Esophagus squamous epithelium (tissue), 5 donors: ENCODE measurements at regions not wholly inside any gene's neighbourhood (a gene's known extent, or its start where the extent isn't known, plus 50 kb on each side); places are given as distances from the start of the nearest gene placed in this dataset.

Experiments used
- DNase-seq: peaks from one replicate; lab custom pipeline; 2025; lab: John Stamatoyannopoulos, UW
- H3K27ac ChIP-seq, 4 donors: fragments of 200-600 bp; sonication (generic); one replicate each; pipeline ENCODE4 v1.5.1; 2016 to 2019; ENCODE audit warnings: mild to moderate bottlenecking in 1 of 4
- H3K27me3 ChIP-seq, 4 donors: fragments of 200-600 bp; sonication (generic); 1 replicate in 3 of 4; 2 replicates in 1 of 4; pipeline versions ENCODE4 v1.5.1 to v1.6.0; 2017 to 2021; ENCODE audit warnings: antibody characterized with exemption in 1 of 4
- H3K36me3 ChIP-seq, 3 donors: fragments of 200-600 bp; sonication (generic); one replicate each; pipeline ENCODE4 v1.5.1; 2016 to 2019
- H3K4me1 ChIP-seq, 3 donors: fragments of 200-600 bp; sonication (generic); one replicate each; pipeline ENCODE4 v1.5.1; 2017 to 2019
- H3K4me3 ChIP-seq, 4 donors: fragments of 200-600 bp; sonication (generic); 1 replicate in 3 of 4; 2 replicates in 1 of 4; pipeline ENCODE4 v1.5.1; 2016 to 2019; ENCODE audit warnings: mild to moderate bottlenecking in 2 of 4, moderate library complexity in 1 of 4
- H3K9me3 ChIP-seq, 3 donors: fragments of 200-600 bp; sonication (generic); one replicate each; pipeline ENCODE4 v1.5.1; 2016 to 2019
- POLR2A ChIP-seq, 4 donors: fragments of 450-650 bp; IDR thresholded peaks; one replicate each; pipeline ENCODE4 v1.6.1; 2017; ENCODE audit warnings: antibody characterized with exemption in 4 of 4, mild to moderate bottlenecking in 4 of 4, moderate library complexity in 3 of 4
- WGBS, 2 donors: methylation state at CpG; one replicate each; pipeline ENCODE4 v1.1.5; 2018; 5-methylcytosine and 5-hydroxymethylcytosine counted together
- intact Hi-C: fragments of 100-400 bp; cut with DNase I; formaldehyde crosslinking; loops from one replicate; pipeline ENCODE4 v1.15.0; 2022
- TF ChIP-seq, protein P1 (sequence below), 6 experiments: fragments of 450-650 bp in 4 of 6; fragments of 200-600 bp in 2 of 6; sonication (generic) in 2 of 6; IDR thresholded peaks; one replicate each; pipeline ENCODE4 v1.5.1; 2016 to 2019; ENCODE audit warnings: antibody characterized with exemption in 6 of 6, mild to moderate bottlenecking in 4 of 6, moderate library complexity in 4 of 6
- donor health status: DM: yes; HTN: yes; CAD: no.

DNA sequence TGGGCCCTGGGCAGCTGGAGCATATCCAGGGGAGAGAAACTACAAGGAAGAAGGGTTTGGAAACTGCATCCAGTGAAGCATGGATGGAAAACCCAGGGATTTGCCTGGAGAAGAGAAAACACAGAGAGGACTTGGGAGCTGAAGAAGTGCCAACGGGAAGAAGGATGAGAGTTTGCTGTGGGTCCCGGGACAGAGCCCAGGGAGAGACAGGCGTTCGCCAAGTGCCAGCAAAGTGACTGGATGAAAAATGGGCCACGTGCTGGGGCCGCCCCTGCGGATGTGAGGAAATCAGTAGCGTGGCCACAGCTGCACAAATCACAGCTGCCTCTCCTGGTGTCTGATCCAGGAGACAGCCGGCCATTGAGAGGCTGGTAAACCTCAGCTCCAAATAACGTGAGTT, 70.4 kb downstream of the HES1 start:
- Histone ChIP-seq H3K36me3 (no peaks in the 10 kb centered on the region), H3K27me3 (peaks cover 0 to 40% (median 0%) of the 10 kb centered on the region in 4 donors), H3K4me1 (peaks cover 0 to 37% (median 14%) of the 10 kb centered on the region in 3 donors), H3K4me3 (no peak overlapping the region), H3K27ac (peak overlapping the region in 1 of 4 donors; percentile 44), H3K9me3 (no peaks in the 10 kb centered on the region)
- no peak for DNase-seq
- intact Hi-C loops, result no loop called here
- TF ChIP-seq, protein P1, sequence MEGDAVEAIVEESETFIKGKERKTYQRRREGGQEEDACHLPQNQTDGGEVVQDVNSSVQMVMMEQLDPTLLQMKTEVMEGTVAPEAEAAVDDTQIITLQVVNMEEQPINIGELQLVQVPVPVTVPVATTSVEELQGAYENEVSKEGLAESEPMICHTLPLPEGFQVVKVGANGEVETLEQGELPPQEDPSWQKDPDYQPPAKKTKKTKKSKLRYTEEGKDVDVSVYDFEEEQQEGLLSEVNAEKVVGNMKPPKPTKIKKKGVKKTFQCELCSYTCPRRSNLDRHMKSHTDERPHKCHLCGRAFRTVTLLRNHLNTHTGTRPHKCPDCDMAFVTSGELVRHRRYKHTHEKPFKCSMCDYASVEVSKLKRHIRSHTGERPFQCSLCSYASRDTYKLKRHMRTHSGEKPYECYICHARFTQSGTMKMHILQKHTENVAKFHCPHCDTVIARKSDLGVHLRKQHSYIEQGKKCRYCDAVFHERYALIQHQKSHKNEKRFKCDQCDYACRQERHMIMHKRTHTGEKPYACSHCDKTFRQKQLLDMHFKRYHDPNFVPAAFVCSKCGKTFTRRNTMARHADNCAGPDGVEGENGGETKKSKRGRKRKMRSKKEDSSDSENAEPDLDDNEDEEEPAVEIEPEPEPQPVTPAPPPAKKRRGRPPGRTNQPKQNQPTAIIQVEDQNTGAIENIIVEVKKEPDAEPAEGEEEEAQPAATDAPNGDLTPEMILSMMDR (IDR thresholded peaks at IDR 0.05), result peak in 1 of 6 experiments; percentile 6
- TF ChIP-seq POLR2A (IDR thresholded peaks at IDR 0.05), result no peak
- 5 to 7% methylated on average over 10 of the region's 10 CpGs for WGBS, 2 donors

GRCh38 chr3:194208709-194209108, 72.8 kb downstream of the HES1 start:
- Histone ChIP-seq H3K27ac (no peak overlapping the region), H3K9me3 (no peaks in the 10 kb centered on the region), H3K4me3 (no peak overlapping the region), H3K4me1 (peaks cover 3 to 54% (median 13%) of the 10 kb centered on the region in 3 donors), H3K36me3 (no peaks in the 10 kb centered on the region), H3K27me3 (peaks cover 0 to 20% (median 0%) of the 10 kb centered on the region in 4 donors)
- TF ChIP-seq, protein P1 (IDR thresholded peaks at IDR 0.05), result no peak
- TF ChIP-seq POLR2A (IDR thresholded peaks at IDR 0.05), result no peak
- WGBS, 2 donors, result 83 to 89% methylated on average over 3 of the region's 3 CpGs
- intact Hi-C loops, result no loop called here
- DNase-seq, result no peak

- Histone ChIP-seq H3K27me3 (peaks cover 0 to 5% (median 0%) of the 10 kb centered on the region in 4 donors), H3K27ac (peak overlapping the region in 1 of 4 donors; percentile 8), H3K4me3 (no peak overlapping the region), H3K4me1 (peaks cover 0 to 21% (median 3%) of the 10 kb centered on the region in 3 donors), H3K9me3 (no peaks in the 10 kb centered on the region), H3K36me3 (no peaks in the 10 kb centered on the region)
- DNase-seq, result no peak
- TF ChIP-seq, protein P1 (IDR thresholded peaks at IDR 0.05), result no peak
- TF ChIP-seq POLR2A (IDR thresholded peaks at IDR 0.05), result no peak
- WGBS, 2 donors, result 66 to 69% methylated on average over 13 of the region's 13 CpGs
- intact Hi-C loops, result no loop called here
Observed at GRCh38 chr3:194212161-194212844, 76.4 kb downstream of the HES1 start.

DNA sequence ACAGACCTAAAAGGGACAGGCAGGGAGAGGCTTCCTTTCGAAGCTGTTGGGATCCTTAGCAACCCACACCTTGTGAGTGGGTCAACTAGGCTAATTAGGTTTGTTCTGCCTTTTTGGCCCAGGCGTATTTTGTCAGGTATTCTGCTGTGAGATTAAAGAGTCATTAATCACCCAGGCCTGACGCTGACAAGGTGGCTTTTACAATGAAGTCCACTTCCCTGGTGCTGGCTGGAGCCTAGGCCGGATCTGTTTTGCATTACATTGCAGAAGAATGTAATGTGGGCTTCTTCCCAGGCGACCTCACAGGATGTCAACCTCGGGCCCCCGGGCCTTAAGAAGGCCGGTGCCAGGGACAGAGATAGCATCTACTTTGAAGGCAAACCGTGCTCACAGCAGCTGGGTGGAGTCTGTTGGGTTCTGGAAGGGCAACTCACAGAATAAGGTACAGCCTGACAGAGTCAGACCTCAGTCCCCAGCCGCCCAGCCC, 76.9 kb downstream of the HES1 start:
- H3K4me1 ChIP-seq, result peaks cover 0 to 21% (median 3%) of the 10 kb centered on the region in 3 donors
- WGBS, 2 donors, result 50 to 52% methylated on average over 9 to 10 of the region's 10 CpGs
- no peak for TF ChIP-seq POLR2A (IDR thresholded peaks at IDR 0.05)
- TF ChIP-seq, protein P1 (IDR thresholded peaks at IDR 0.05), result no peak
- intact Hi-C loops, result no loop called here
- no peak for DNase-seq
- H3K27ac ChIP-seq, result peak overlapping the region in 1 of 4 donors; percentile 8
- H3K9me3 ChIP-seq, result no peaks in the 10 kb centered on the region
- no peak overlapping the region for H3K4me3 ChIP-seq
- no peaks in the 10 kb centered on the region for H3K36me3 ChIP-seq
- H3K27me3 ChIP-seq, result no peaks in the 10 kb centered on the region

DNA sequence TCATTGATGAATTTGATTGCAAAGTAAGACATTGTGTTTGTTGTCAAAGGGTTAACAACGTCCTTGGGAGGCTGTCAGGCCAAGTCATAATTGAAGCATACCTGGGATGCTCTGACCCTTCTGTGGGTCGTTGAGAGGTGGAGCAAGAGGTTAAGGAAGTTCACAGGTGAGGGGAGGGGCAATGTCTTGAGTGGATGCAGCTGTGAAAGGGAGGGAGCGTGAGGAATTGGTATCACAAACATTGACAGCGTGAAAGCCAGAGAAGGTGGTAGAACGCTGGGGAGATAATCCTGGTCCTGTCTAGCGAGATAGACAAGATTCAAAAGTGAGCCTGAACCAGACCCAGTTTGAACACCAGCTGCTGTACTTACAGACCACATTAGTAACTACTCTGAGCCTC, 79.4 kb downstream of the HES1 start:
- no peak for TF ChIP-seq POLR2A (IDR thresholded peaks at IDR 0.05)
- TF ChIP-seq, protein P1 (IDR thresholded peaks at IDR 0.05), result no peak
- 55 to 63% methylated on average over 6 of the region's 6 CpGs for WGBS, 2 donors
- H3K36me3 ChIP-seq, result no peaks in the 10 kb centered on the region
- peak overlapping the region in 1 of 4 donors; percentile 23 for H3K27ac ChIP-seq
- peaks cover 0 to 5% (median 0%) of the 10 kb centered on the region in 4 donors for H3K27me3 ChIP-seq
- H3K4me1 ChIP-seq, result peaks cover 0 to 21% (median 3%) of the 10 kb centered on the region in 3 donors
- no peak for DNase-seq
- H3K4me3 ChIP-seq, result no peak overlapping the region
- H3K9me3 ChIP-seq, result no peaks in the 10 kb centered on the region
- intact Hi-C loops, result no loop called here
